HCT116 (cell line): ENCODE measurements at regions not wholly inside any gene's neighbourhood (a gene's known extent, or its start where the extent isn't known, plus 50 kb on each side); places are given as distances from the start of the nearest gene placed in this dataset.

Experiments
- ATAC-seq: fragments of 200-7000 bp; cut with Tn5 transposase; 2 replicates; pipeline ENCODE4 v1.9.1; 2020; ENCODE audit warnings: mild to moderate bottlenecking, moderate library complexity
- BruUV-seq: library from RNA; stranded (reverse); fragments of 400-500 nt; replicated peaks from 2 replicates; lab custom pipeline; 2021; lab: Mats Ljungman, UMichigan
- CTCF ChIA-PET: fragments of 300-600 bp; sonication (Branson Sonifier 250); formaldehyde crosslinking; loops from one replicate; lab custom pipeline; 2021; ENCODE audit warnings: antibody characterized with exemption; lab: Charles Lee
- POLR2A ChIA-PET: fragments of 300-600, 350-600 bp; sonication (Branson Sonifier 250); formaldehyde crosslinking; loops from one replicate; lab custom pipeline; 2021; ENCODE audit warnings: antibody characterized with exemption; lab: Charles Lee
- RAD21 ChIA-PET, 2 experiments: fragments of 300-600 bp; sonication (Branson Sonifier 250); formaldehyde crosslinking; loops; one replicate each; lab custom pipeline; 2023; ENCODE audit warnings: low total read pairs in 2 of 2; ENCODE audit not compliant: uncharacterized antibody in 2 of 2, unreplicated experiment in 2 of 2, low non-redundant PET in 1 of 2; lab: Charles Lee
- DNase-seq: peaks from one replicate; pipeline ENCODE4 v3.0.0-alpha.2; 2010; ENCODE audit warnings: low read depth, low spot score
- H2AFZ ChIP-seq: fragments of 200-600 bp; shearing (Covaris generic), sonication (generic); 2 replicates; pipeline ENCODE4 v1.6.1; 2017; ENCODE audit warnings: low read depth, mixed run types, mixed read lengths, antibody characterized with exemption, low read length; ENCODE audit not compliant: poor library complexity, severe bottlenecking
- H3K27ac ChIP-seq: 2 replicates; pipeline ENCODE4 v1.5.1; 2012; ENCODE audit warnings: low read depth, low read length
- H3K27me3 ChIP-seq: fragments of 200-600 bp; sonication (generic); 2 replicates; pipeline ENCODE4 v1.6.1; 2016; ENCODE audit warnings: mixed run types, low read length, mixed read lengths; ENCODE audit not compliant: insufficient read depth
- H3K36me3 ChIP-seq, 2 experiments: fragments of 200-500 bp in 1 of 2; fragments of 200-600 bp in 1 of 2; sonication (Bioruptor generic) in 1 of 2; sonication (generic) in 1 of 2; 2 replicates each; pipeline versions ENCODE4 v1.5.1 to v1.6.1; 2014 to 2016; ENCODE audit warnings: low read length in 2 of 2, inconsistent platforms in 1 of 2, mixed read lengths in 1 of 2, mixed run types in 1 of 2; ENCODE audit not compliant: insufficient read depth in 2 of 2, control insufficient read depth in 1 of 2
- H3K4me1 ChIP-seq, 2 experiments: fragments of 200-600 bp in 1 of 2; sonication (generic) in 1 of 2; 2 replicates each; pipeline versions ENCODE4 v1.5.1 to v1.6.1; 2012 to 2017; ENCODE audit warnings: low read length in 2 of 2, inconsistent platforms in 1 of 2, mild to moderate bottlenecking in 1 of 2, mixed read lengths in 1 of 2, mixed run types in 1 of 2, moderate library complexity in 1 of 2; ENCODE audit not compliant: insufficient read depth in 2 of 2, control insufficient read depth in 1 of 2
- H3K4me2 ChIP-seq: fragments of 200-600 bp; sonication (generic); 2 replicates; pipeline ENCODE4 v1.6.1; 2017; ENCODE audit warnings: mixed run types, low read length, mixed read lengths
- H3K4me3 ChIP-seq, 2 experiments: fragments of 200-600 bp in 1 of 2; sonication (generic) in 1 of 2; replicated peaks in 1 of 2; 2 replicates each; pipeline ENCODE4 v1.5.1; 2011 to 2016; ENCODE audit warnings: low read length in 2 of 2, control low read depth in 1 of 2, low read depth in 1 of 2, mild to moderate bottlenecking in 1 of 2, mixed read lengths in 1 of 2, mixed run types in 1 of 2
- H3K79me2 ChIP-seq: fragments of 200-600 bp; sonication (generic); 2 replicates; pipeline ENCODE4 v1.6.1; 2017; ENCODE audit warnings: mild to moderate bottlenecking, mixed run types, low read length, moderate library complexity, mixed read lengths; ENCODE audit not compliant: insufficient read depth
- H3K9ac ChIP-seq: fragments of 200-600 bp; sonication (generic); 2 replicates; pipeline ENCODE4 v1.6.1; 2016; ENCODE audit warnings: low read length, mixed read lengths
- H3K9me2 ChIP-seq: fragments of 200-600 bp; sonication (generic), shearing (Covaris generic); 2 replicates; pipeline ENCODE4 v1.6.1; 2017; ENCODE audit warnings: mixed run types, mild to moderate bottlenecking, moderate library complexity; ENCODE audit not compliant: insufficient read depth
- H3K9me3 ChIP-seq, 2 experiments: fragments of 200-500 bp in 1 of 2; fragments of 200-600 bp in 1 of 2; sonication (Bioruptor generic) in 1 of 2; sonication (generic) in 1 of 2; 2 replicates each; pipeline ENCODE4 v1.6.1; 2014 to 2017; ENCODE audit warnings: low read length in 2 of 2, mixed read lengths in 2 of 2, inconsistent platforms in 1 of 2, low read depth in 1 of 2, mild to moderate bottlenecking in 1 of 2, mixed run types in 1 of 2, moderate library complexity in 1 of 2; ENCODE audit not compliant: control insufficient read depth in 1 of 2, insufficient read depth in 1 of 2
- H4K20me1 ChIP-seq: fragments of 200-600 bp; sonication (generic), shearing (Covaris generic); 2 replicates; pipeline ENCODE4 v1.6.1; 2017; ENCODE audit warnings: mixed run types, mild to moderate bottlenecking, moderate library complexity; ENCODE audit not compliant: insufficient read depth
- ATF3 ChIP-seq: IDR thresholded peaks from 2 replicates; pipeline ENCODE4 v1.6.1; 2012
- CTCF ChIP-seq, 3 experiments: fragments of 200-600 bp in 1 of 3; sonication (generic) in 1 of 3; IDR thresholded peaks in 2 of 3; conservative IDR thresholded peaks in 1 of 3; 2 replicates each; pipeline ENCODE4 v1.5.1; 2012 to 2017; ENCODE audit warnings: low read depth in 2 of 3, low read length in 2 of 3, antibody characterized with exemption in 1 of 3, borderline replicate concordance in 1 of 3, control low read depth in 1 of 3, mild to moderate bottlenecking in 1 of 3, mixed read lengths in 1 of 3, mixed run types in 1 of 3, moderate library complexity in 1 of 3; ENCODE audit not compliant: insufficient read depth in 1 of 3
- EGR1 ChIP-seq: IDR thresholded peaks from 2 replicates; pipeline ENCODE4 v1.6.1; 2012; ENCODE audit warnings: low read depth
- ELF1 ChIP-seq: IDR thresholded peaks from 2 replicates; pipeline ENCODE4 v1.6.1; 2012; ENCODE audit warnings: low read depth, borderline replicate concordance
- EZH2phosphoT487 ChIP-seq: fragments of 200-600 bp; IDR thresholded peaks from 2 replicates; pipeline ENCODE4 v1.6.1; 2018; ENCODE audit warnings: antibody characterized with exemption, borderline replicate concordance
- POLR2A ChIP-seq: IDR thresholded peaks from 2 replicates; pipeline ENCODE4 v1.7.0; 2011; ENCODE audit warnings: borderline replicate concordance; ENCODE audit not compliant: insufficient read depth, insufficient read length; ENCODE audit errors: extremely low read depth
- POLR2AphosphoS5 ChIP-seq: IDR thresholded peaks from 2 replicates; pipeline ENCODE4 v1.6.1; 2011; ENCODE audit warnings: mild to moderate bottlenecking, low read depth, low read length, moderate library complexity
- RAD21 ChIP-seq: IDR thresholded peaks from 2 replicates; pipeline ENCODE4 v1.6.1; 2012; ENCODE audit warnings: low read depth, mild to moderate bottlenecking
- SIN3A ChIP-seq: IDR thresholded peaks from 2 replicates; pipeline ENCODE4 v1.6.1; 2012; ENCODE audit warnings: low read depth
- SP1 ChIP-seq: IDR thresholded peaks from 2 replicates; pipeline ENCODE4 v1.6.1; 2012; ENCODE audit warnings: low read depth
- SRF ChIP-seq: IDR thresholded peaks from 2 replicates; pipeline ENCODE4 v1.6.1; 2012; ENCODE audit warnings: low read depth
- YY1 ChIP-seq: IDR thresholded peaks from 2 replicates; pipeline ENCODE4 v1.6.1; 2011; ENCODE audit warnings: low read length, low read depth, moderate library complexity, mild to moderate bottlenecking; ENCODE audit not compliant: insufficient replicate concordance; ENCODE audit errors: extremely low read depth
- ZFX ChIP-seq: fragments of 450-650 bp; IDR thresholded peaks from 2 replicates; pipeline ENCODE4 v1.6.1; 2017
- ZNF274 ChIP-seq: fragments of 200-500 bp; sonication (Bioruptor generic); IDR thresholded peaks from 2 replicates; pipeline ENCODE4 v1.6.1; 2014; ENCODE audit warnings: mild to moderate bottlenecking, low read depth, low read length, inconsistent platforms
- intact Hi-C: fragments of 100-400 bp; cut with micrococcal nuclease; formaldehyde crosslinking; loops from 2 replicates; pipeline ENCODE4 v1.10.0; 2022
- TF ChIP-seq, protein P1 (sequence below): IDR thresholded peaks from 2 replicates; pipeline ENCODE4 v1.6.1; 2012
- TF ChIP-seq, protein P2 (sequence below): IDR thresholded peaks from 2 replicates; pipeline ENCODE4 v1.6.1; 2011; ENCODE audit warnings: mild to moderate bottlenecking, low read length, moderate library complexity; ENCODE audit not compliant: insufficient replicate concordance; ENCODE audit errors: extremely low read depth

DNA sequence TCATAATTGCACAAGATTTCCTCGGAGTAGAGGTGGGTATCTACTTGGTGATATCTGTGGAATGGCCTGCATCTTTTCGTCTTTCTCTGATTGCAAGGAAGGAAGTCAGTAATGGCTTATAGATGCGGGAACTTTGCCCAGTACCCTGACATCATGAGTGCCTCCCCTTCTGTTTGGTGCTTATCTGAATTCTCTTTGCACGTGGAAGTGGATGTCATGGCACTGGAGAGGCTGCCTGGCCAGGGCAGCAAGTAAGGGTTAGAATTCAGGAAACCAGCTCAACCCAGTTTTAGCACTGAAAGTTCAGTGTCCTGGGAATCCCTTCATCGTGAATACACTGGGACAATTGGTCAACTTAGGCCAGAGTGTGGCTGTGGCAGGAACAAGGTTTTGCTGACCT lies 83.5 kb upstream of the RAPGEF2 start:
- RAD21 ChIA-PET = no interaction called here
- H3K36me3 ChIP-seq = no peaks in the 10 kb centered on the region
- intact Hi-C loops = no loop called here
- H3K4me2 ChIP-seq = no peak overlapping the region
- ATAC-seq = no peak
- TF ChIP-seq SP1 = no peak
- no peak for TF ChIP-seq EZH2phosphoT487
- no peak for TF ChIP-seq ELF1
- H3K4me3 ChIP-seq = no peak overlapping the region
- no TSS peak for BruUV-seq
- CTCF ChIA-PET = no interaction called here
- no peak for DNase-seq
- H3K9me3 ChIP-seq = no peaks in the 10 kb centered on the region
- H3K27me3 ChIP-seq = no peaks in the 10 kb centered on the region
- no peak overlapping the region for H2AFZ ChIP-seq
- no peaks in the 10 kb centered on the region for H3K9me2 ChIP-seq
- POLR2A ChIA-PET = no interaction called here
- no peaks in the 10 kb centered on the region for H3K79me2 ChIP-seq
- no peak overlapping the region for H3K27ac ChIP-seq
- H3K9ac ChIP-seq = no peak overlapping the region
- no peaks in the 10 kb centered on the region for H4K20me1 ChIP-seq
- no peaks in the 10 kb centered on the region for H3K4me1 ChIP-seq

- no peak for DNase-seq
- Histone ChIP-seq H4K20me1 (no peaks in the 10 kb centered on the region), H3K9me2 (no peaks in the 10 kb centered on the region), H3K4me1 (no peaks in the 10 kb centered on the region), H3K4me2 (no peak overlapping the region), H3K9me3 (no peaks in the 10 kb centered on the region), H3K27me3 (no peaks in the 10 kb centered on the region), H3K36me3 (no peaks in the 10 kb centered on the region), H3K79me2 (no peaks in the 10 kb centered on the region), H3K27ac (no peak overlapping the region), H3K9ac (no peak overlapping the region), H2AFZ (no peak overlapping the region), H3K4me3 (no peak overlapping the region)
- TF ChIP-seq EGR1 = no peak
- TF ChIP-seq SP1 = no peak
- TF ChIP-seq SIN3A = no peak
- no peak for TF ChIP-seq ZFX
- no peak for TF ChIP-seq CTCF (IDR thresholded peaks at IDR 0.05 in 2 of 3, conservative IDR thresholded peaks at IDR 0.05 in 1 of 3; ENCODE audit: borderline replicate concordance in 1 of 3, insufficient read depth in 1 of 3, low read depth in 2 of 3, low read length in 2 of 3)
- TF ChIP-seq SRF = no peak
- no peak for TF ChIP-seq EZH2phosphoT487
- TF ChIP-seq ZNF274 = no peak
- TF ChIP-seq POLR2AphosphoS5 = no peak
- TF ChIP-seq RAD21 = no peak
- no peak for TF ChIP-seq YY1
- TF ChIP-seq, protein P1, sequence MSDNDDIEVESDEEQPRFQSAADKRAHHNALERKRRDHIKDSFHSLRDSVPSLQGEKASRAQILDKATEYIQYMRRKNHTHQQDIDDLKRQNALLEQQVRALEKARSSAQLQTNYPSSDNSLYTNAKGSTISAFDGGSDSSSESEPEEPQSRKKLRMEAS = no peak
- no peak for TF ChIP-seq ATF3
- TF ChIP-seq, protein P2, sequence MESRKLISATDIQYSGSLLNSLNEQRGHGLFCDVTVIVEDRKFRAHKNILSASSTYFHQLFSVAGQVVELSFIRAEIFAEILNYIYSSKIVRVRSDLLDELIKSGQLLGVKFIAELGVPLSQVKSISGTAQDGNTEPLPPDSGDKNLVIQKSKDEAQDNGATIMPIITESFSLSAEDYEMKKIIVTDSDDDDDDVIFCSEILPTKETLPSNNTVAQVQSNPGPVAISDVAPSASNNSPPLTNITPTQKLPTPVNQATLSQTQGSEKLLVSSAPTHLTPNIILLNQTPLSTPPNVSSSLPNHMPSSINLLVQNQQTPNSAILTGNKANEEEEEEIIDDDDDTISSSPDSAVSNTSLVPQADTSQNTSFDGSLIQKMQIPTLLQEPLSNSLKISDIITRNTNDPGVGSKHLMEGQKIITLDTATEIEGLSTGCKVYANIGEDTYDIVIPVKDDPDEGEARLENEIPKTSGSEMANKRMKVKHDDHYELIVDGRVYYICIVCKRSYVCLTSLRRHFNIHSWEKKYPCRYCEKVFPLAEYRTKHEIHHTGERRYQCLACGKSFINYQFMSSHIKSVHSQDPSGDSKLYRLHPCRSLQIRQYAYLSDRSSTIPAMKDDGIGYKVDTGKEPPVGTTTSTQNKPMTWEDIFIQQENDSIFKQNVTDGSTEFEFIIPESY = no peak
- TF ChIP-seq POLR2A = no peak
- no peak for ATAC-seq
- BruUV-seq = no TSS peak
- RAD21 ChIA-PET = no interaction called here
- intact Hi-C loops = no loop called here
- CTCF ChIA-PET = no interaction called here
- POLR2A ChIA-PET = no interaction called here
Observed at GRCh38 chr4:159021597-159022385, 81.1 kb upstream of the RAPGEF2 start.
